Lung (tissue), 11 donors: ENCODE measurements at regions not wholly inside any gene's neighbourhood (a gene's known extent, or its start where the extent isn't known, plus 50 kb on each side); places are given as distances from the start of the nearest gene placed in this dataset.
A peak's percentile ranks its signal among the peaks of the same experiment; 100 is the strongest.

Experiments
- ATAC-seq: fragments of 200-7000 bp; cut with Tn5 transposase; one replicate; pipeline ENCODE4 v1.9.1; 2020; ENCODE audit warnings: moderate number of reproducible peaks; ENCODE audit not compliant: insufficient read depth, low FRiP score
- DNase-seq, 3 donors: peaks; one replicate each; pipeline ENCODE4 v3.0.0-alpha.2; 2013 to 2017
- H3K27ac ChIP-seq, 2 donors: one replicate each; pipeline ENCODE4 v1.5.1; 2013; ENCODE audit warnings: mild to moderate bottlenecking in 2 of 2, moderate library complexity in 2 of 2, control low read depth in 1 of 2, inconsistent platforms in 1 of 2, low read depth in 1 of 2, low read length in 1 of 2
- H3K27me3 ChIP-seq, 3 donors: one replicate each; pipeline ENCODE4 v1.5.1; 2013; ENCODE audit warnings: low read length in 2 of 3; ENCODE audit not compliant: control insufficient read depth in 3 of 3, insufficient read depth in 3 of 3
- H3K36me3 ChIP-seq, 4 donors: one replicate each; pipeline ENCODE4 v1.5.1; 2013; ENCODE audit warnings: low read length in 4 of 4, mild to moderate bottlenecking in 1 of 4, moderate library complexity in 1 of 4; ENCODE audit not compliant: control insufficient read depth in 4 of 4, insufficient read depth in 4 of 4
- H3K4me1 ChIP-seq, 5 donors: one replicate each; pipeline ENCODE4 v1.5.1; 2013; ENCODE audit warnings: low read length in 5 of 5, mild to moderate bottlenecking in 2 of 5, moderate library complexity in 1 of 5; ENCODE audit not compliant: control insufficient read depth in 5 of 5, insufficient read depth in 5 of 5
- H3K4me3 ChIP-seq: one replicate; pipeline ENCODE4 v1.5.1; 2013; ENCODE audit warnings: mild to moderate bottlenecking, control low read depth, moderate library complexity
- H3K9ac ChIP-seq, 2 donors: one replicate each; pipeline ENCODE4 v1.5.1; 2013; ENCODE audit warnings: low read length in 2 of 2, control low read depth in 1 of 2; ENCODE audit not compliant: insufficient read depth in 1 of 2
- H3K9me3 ChIP-seq, 4 donors: one replicate each; pipeline ENCODE4 v1.5.1; 2013; ENCODE audit warnings: low read length in 3 of 4, mild to moderate bottlenecking in 1 of 4, moderate library complexity in 1 of 4; ENCODE audit not compliant: control insufficient read depth in 4 of 4, insufficient read depth in 3 of 4
- WGBS, 2 donors: extraction: QIAGEN DNeasy Blood & Tissue Kit; methylation state at CpG; one replicate each; pipeline ENCODE4 v1.1.7; 2013; 5-methylcytosine and 5-hydroxymethylcytosine counted together
- TF ChIP-seq, protein P1 (sequence below): IDR thresholded peaks from 2 replicates; pipeline ENCODE4 v1.5.1; 2012; ENCODE audit warnings: mild to moderate bottlenecking; ENCODE audit errors: control extremely low read depth, extremely low read depth
- donor health status: control.
- donor health status: control.
- donor health status: Bipolar disorder and iron deficiency.
- donor health status: healthy.
- donor health status: DM: yes; HTN: yes; CAD: no.

- H3K9me3 ChIP-seq = no peaks in the 10 kb centered on the region
- WGBS, 2 donors = 38 to 50% methylated on average over 1 of the region's 1 CpG
- DNase-seq (no peak), ATAC-seq (no peak)
- no peaks in the 10 kb centered on the region for H3K36me3 ChIP-seq
- no peak overlapping the region for H3K4me3 ChIP-seq
- no peaks in the 10 kb centered on the region for H3K4me1 ChIP-seq
- H3K27ac ChIP-seq = no peak overlapping the region
- no peaks in the 10 kb centered on the region for H3K27me3 ChIP-seq
- H3K9ac ChIP-seq = no peak overlapping the region
- TF ChIP-seq, protein P1, sequence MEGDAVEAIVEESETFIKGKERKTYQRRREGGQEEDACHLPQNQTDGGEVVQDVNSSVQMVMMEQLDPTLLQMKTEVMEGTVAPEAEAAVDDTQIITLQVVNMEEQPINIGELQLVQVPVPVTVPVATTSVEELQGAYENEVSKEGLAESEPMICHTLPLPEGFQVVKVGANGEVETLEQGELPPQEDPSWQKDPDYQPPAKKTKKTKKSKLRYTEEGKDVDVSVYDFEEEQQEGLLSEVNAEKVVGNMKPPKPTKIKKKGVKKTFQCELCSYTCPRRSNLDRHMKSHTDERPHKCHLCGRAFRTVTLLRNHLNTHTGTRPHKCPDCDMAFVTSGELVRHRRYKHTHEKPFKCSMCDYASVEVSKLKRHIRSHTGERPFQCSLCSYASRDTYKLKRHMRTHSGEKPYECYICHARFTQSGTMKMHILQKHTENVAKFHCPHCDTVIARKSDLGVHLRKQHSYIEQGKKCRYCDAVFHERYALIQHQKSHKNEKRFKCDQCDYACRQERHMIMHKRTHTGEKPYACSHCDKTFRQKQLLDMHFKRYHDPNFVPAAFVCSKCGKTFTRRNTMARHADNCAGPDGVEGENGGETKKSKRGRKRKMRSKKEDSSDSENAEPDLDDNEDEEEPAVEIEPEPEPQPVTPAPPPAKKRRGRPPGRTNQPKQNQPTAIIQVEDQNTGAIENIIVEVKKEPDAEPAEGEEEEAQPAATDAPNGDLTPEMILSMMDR = no peak
Measured at GRCh38 chr4:173936861-173937260, 346.6 kb downstream of the FBXO8 start.

- 44 to 51% methylated on average over 5 of the region's 5 CpGs for WGBS, 2 donors
Measured at GRCh38 chr4:173935622-173936405, 347.7 kb downstream of the FBXO8 start.

DNA sequence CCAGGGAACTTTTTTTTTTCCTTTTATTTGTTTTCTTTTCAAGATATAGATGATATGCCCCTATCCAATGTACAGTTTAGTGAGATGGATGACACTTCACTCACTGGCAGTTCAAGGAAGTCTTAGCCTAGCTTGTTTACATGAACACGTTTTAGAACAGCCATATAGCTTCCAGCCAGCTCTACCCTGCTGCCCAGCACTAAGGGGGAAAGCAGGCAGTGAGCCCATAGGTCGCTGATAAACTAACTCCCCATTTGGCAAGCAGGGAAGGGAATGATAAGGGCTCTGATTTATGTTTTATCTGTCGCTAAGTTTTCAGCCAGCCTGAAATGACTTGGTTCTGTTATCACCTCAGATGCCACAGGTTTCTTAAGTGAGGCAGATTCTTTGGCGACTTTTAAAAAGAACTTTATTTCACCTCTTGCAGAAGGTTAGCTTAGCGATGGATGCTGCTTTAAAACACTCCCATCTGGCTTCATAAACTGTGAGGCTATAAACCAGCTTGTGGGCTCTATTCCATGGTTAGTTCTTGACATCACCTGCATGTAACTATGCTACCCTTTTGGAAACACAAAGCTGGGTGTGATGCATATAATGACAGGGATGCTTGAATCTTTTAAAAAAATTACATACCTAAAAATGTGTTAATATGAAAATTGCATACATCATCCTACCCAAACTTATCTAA, 348.4 kb downstream of the FBXO8 start:
- Histone ChIP-seq H3K9me3 (no peaks in the 10 kb centered on the region), H3K27ac (no peak overlapping the region), H3K27me3 (no peaks in the 10 kb centered on the region), H3K9ac (no peak overlapping the region), H3K4me3 (no peak overlapping the region), H3K36me3 (no peaks in the 10 kb centered on the region), H3K4me1 (no peaks in the 10 kb centered on the region)
- TF ChIP-seq, protein P1 = no peak
- 13 to 14% methylated on average over 5 of the region's 5 CpGs for WGBS, 2 donors
- peak in 1 of 3 donors; percentile 11 for DNase-seq
- ATAC-seq = no peak

More at GRCh38 chr4:173935622-173936405, 347.7 kb downstream of the FBXO8 start:
- Histone ChIP-seq H3K4me1 (no peaks in the 10 kb centered on the region), H3K9ac (no peak overlapping the region), H3K4me3 (no peak overlapping the region), H3K9me3 (no peaks in the 10 kb centered on the region), H3K36me3 (no peaks in the 10 kb centered on the region), H3K27me3 (no peaks in the 10 kb centered on the region), H3K27ac (no peak overlapping the region)
- TF ChIP-seq, protein P1 = no peak
- ATAC-seq (no peak), DNase-seq (no peak)
